ENCODE measurements at regions not wholly inside any gene's neighbourhood (a gene's known extent, or its start where the extent isn't known, plus 50 kb on each side); places are given as distances from the start of the nearest gene placed in this dataset.

DNA sequence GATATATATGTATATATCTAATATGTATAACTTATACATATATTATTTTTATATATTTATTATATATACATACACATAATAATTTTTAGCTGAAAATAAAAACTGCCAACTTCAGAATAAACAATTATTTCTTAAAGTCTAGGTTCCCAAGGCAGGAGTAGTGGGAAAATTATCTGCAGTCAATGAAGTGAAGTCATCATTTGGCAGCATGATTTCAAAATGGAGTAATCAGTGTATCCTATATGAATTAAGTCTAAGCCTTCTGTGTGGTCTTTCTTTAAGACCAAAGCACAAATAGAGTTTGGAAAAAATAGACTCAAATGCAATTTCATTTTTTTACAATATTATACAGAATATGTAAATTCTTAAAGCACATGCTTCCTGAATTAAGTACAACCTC, 251.0 kb downstream of the SAMD5 start:
- no peak for DNase-seq

GRCh38 chr6:147765541-147765940, 257.1 kb downstream of the SAMD5 start:
- no peak for DNase-seq

GRCh38 chr6:147768969-147769368, 260.5 kb downstream of the SAMD5 start:
- DNase-seq: no peak

DNA sequence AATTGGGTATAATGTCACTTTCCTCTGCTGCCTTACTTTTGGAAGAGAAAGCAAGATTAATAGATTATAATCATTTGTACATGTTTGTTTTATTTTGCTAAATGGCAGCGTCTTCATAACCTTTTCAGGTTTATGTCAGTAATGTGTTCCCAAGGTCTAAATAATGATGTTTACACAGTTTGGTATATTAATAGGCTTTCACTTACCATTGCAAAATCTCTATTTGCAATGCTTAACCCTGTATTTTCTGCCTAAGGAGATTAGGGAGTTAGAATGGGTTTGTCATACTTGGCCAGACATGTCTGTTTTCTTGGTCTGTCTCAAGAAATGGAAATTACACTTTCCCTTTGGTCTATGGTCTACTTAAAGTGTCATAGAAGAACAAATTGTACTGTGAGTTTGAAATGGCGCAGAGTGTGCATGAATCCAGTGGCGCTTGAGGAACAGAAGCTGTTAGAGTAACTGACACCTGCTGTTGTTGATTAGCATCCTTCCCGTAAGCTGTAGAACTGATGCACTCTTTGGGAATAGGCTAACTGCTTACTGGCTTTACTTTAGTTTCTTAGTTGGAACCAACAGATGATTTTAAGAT, 261.1 kb downstream of the SAMD5 start:
- DNase-seq: no peak

DNA sequence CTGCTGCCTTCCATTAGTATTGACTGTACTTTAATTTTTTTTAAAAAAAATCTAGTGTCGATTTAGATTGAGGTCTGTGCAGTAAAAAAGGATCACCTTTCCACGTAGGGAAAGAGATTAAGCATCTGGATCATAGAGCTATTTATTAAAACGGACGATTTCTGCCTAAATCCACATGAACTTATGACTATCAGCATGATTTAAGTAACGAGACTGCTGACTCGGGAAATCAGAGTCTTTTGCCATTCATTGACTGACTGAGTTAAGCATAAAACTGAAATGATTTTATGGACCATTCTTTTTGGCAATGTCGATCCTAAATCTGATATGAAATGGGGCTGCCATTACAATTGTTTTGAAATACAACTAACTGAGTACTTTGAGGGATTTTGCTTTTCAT, 261.7 kb downstream of the SAMD5 start:
- no peak for DNase-seq

GRCh38 chr6:147772724-147773123, 264.2 kb downstream of the SAMD5 start:
- DNase-seq: no peak

DNA sequence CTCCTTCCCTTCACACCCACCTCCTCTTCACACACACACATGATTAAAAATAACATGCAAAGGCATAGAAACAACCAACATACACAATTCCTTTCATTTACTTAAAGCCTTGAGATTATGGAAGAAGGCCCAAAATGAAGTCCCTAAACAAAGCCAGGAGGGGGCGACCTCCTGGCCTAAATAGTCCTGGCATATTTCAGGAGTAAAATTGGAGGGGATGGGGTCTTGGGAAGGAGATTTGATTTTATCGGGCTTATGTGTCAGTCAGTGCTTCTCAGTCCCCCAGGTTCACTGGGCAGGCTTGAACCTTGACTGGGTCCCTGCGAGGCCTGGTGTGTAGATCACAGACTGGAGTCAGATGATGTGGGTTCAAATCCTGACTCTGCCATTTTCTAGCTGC, 266.4 kb downstream of the SAMD5 start:
- DNase-seq: no peak

DNA sequence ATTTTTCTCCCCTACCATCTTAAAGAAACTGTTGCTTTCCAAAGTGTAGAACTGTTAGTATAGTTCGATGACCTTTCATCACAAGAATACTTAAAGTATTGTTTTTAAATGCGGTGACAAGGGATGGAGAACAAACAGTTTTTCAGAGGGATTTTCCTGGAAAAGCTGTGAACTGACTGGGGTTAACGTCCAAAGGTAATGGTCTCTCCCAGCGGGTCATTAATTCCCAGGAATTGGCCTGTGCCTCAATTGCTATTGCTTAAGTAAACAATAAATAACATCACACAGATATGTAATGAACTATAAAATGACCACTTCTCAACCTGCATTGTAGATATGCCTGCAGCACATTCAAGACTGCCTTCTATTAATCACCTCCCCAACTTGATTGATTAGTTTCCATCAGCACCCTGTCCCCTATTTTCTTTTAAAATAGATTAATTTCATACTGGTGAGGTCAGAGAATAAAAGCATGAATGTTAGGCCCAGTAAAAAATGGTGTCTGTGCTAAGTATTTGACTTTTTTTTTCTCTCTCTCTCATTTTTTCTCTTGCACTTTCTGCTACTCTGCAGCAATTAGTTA, 268.2 kb downstream of the SAMD5 start:
- no peak for DNase-seq

- DNase-seq: no peak
These were observed 271.1 kb downstream of the SAMD5 start for GRCh38 chr6:147779624-147780023.

- DNase-seq: no peak
These were observed 273.8 kb downstream of the SAMD5 start for GRCh38 chr6:147782302-147782701.

GRCh38 chr6:147784371-147784770, 275.9 kb downstream of the SAMD5 start:
- no peak for DNase-seq

DNA sequence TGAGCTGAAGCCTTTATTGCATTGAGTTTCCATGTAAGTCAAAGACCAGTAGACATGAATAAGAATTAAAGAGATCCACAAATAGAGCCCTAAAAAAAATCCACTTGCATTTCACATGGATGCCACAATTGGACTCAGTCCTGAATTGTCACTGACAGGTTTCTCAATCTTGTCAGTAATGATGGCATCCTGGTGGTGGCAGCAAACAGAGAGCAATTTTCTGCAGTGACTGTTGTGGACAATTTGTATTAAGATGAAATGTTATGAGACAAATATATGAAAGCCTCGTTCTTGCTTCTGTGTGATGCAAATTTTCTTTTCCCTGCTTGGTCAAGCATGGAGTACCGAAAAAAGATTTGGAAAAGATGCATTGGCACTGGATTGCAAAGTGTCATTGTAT, 278.9 kb downstream of the SAMD5 start:
- no peak for DNase-seq

DNA sequence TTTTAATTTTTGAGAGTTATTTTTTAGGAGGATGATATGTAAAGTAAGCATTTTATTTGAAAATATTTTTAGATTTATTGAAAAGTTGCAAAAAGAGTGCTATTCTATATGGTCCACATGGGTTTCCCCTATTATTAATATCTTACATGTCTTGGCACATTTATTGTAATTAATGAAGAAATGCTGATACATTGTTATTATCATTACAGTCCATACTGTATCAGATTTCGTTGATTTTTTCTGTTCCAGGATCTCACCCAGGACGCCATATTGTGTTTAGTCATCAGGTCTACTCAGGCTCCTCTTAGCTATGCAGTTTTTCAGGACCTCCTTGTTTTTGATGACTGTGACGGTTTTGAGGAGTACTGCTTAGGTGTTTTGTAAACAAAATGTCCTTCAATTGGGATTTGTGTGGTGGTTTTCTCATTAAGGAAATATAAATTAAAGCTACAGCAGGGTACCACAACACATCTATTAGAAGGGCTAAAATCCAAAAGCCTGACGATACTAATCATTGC, 281.0 kb downstream of the SAMD5 start:
- DNase-seq: no peak

DNA sequence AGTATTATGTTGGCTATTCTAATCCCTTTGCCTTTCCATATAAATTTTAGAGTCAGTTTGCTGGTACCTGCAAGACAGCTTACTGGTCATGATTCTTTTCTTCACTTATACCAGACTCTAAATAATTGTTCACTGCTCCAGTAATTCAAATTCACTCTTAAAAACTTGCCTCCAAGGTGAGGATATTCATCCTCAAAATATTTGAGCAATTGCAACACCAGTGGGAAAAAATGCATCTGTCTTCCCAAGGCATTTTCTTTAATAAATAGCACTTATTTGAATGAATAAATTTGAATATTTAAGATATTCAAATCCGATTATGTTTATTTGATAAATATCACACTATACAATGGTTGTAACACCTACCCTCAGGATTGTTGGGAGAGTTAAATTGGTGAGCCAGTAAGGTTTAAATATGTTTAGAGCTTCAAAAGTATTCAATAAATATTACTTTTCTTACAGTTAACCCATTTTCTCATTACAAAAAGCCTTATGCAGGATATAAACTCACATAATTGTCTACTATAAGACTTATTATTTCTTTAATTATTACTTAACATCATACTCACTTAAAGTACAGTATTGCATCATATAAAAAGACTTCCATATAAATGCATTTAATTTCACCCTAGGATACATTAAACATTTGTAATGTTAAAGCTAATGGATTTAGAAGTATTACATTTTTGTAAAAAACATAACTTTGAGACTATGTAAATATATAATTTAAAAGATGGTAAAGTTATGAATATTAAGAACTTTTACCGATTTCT, 285.6 kb downstream of the SAMD5 start:
- no peak for DNase-seq

DNA sequence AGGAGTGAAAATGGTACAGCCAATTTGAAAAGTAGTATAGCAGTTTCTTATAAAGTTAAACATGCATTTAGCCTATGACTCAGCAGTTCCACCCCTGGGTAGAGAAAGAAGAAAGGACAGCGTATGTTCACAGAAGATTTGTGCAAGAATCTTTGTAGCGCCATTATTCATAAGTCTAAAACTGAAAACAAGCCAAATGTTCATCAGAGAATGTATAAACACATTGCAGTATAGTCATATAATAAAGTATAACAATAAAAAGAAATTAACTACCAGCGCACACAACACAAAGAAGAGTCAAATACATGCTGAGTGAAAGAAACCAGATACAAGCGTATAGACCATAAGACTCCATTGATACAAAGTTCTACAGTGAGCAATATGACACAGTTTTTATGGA, 294.0 kb downstream of the SAMD5 start:
- no peak for DNase-seq

GRCh38 chr6:147805155-147805554, 296.7 kb downstream of the SAMD5 start:
- DNase-seq: no peak

GRCh38 chr6:147806697-147807096, 298.2 kb downstream of the SAMD5 start:
- no peak for DNase-seq

GRCh38 chr6:147808640-147809039, 300.1 kb downstream of the SAMD5 start:
- no peak for DNase-seq

- DNase-seq: no peak
These were observed 303.6 kb downstream of the SAMD5 start for GRCh38 chr6:147811913-147812629.

- DNase-seq: no peak
These were observed 308.7 kb downstream of the SAMD5 start for GRCh38 chr6:147817042-147817689.

GRCh38 chr6:147820520-147820919, 312.0 kb downstream of the SAMD5 start:
- no peak for DNase-seq

- no peak for DNase-seq
These were observed 312.9 kb downstream of the SAMD5 start for GRCh38 chr6:147821295-147821897.

GRCh38 chr6:147823936-147824335, 315.4 kb downstream of the SAMD5 start:
- no peak for DNase-seq
